Activated CD4-positive, alpha-beta memory T cell treated with anti-CD3 and anti-CD28 coated beads for 36 hours (primary cell): ENCODE measurements at regions not wholly inside any gene's neighbourhood (a gene's known extent, or its start where the extent isn't known, plus 50 kb on each side); places are given as distances from the start of the nearest gene placed in this dataset.

Experiments
- CTCF ChIA-PET: fragments of 350-600 bp; sonication (Branson Sonifier 250); formaldehyde crosslinking; loops from one replicate; lab custom pipeline; 2021; ENCODE audit warnings: antibody characterized with exemption, inconsistent platforms; lab: Charles Lee
- POLR2A ChIA-PET: fragments of 350-600 bp; sonication (Branson Sonifier 250); formaldehyde crosslinking; loops from one replicate; lab custom pipeline; 2021; ENCODE audit warnings: antibody characterized with exemption; lab: Charles Lee
- DNase-seq: peaks from one replicate; pipeline ENCODE4 v3.0.0-alpha.2; 2020
- H3K27ac Mint-ChIP-seq: one replicate; pipeline ENCODE4 v1.8.0; 2021; ENCODE audit warnings: mixed read lengths
- H3K27me3 Mint-ChIP-seq: one replicate; pipeline ENCODE4 v1.8.0; 2021; ENCODE audit warnings: mixed read lengths
- H3K36me3 Mint-ChIP-seq: one replicate; pipeline ENCODE4 v1.8.0; 2021; ENCODE audit warnings: mixed read lengths
- H3K4me1 Mint-ChIP-seq: one replicate; pipeline ENCODE4 v1.8.0; 2021; ENCODE audit warnings: low read depth, mixed read lengths
- H3K4me3 Mint-ChIP-seq: one replicate; pipeline ENCODE4 v1.8.0; 2021; ENCODE audit warnings: mild to moderate bottlenecking, mixed read lengths
- H3K9me3 Mint-ChIP-seq: one replicate; pipeline ENCODE4 v1.8.0; 2021; ENCODE audit warnings: mixed read lengths
- intact Hi-C: fragments of 100-400 bp; cut with micrococcal nuclease; formaldehyde crosslinking; loops from one replicate; pipeline ENCODE4 v1.15.1; 2023

- Mint-ChIP-seq H3K36me3 (no peaks in the 10 kb centered on the region), H3K9me3 (no peaks in the 10 kb centered on the region), H3K4me3 (no peak overlapping the region), H3K27me3 (no peaks in the 10 kb centered on the region), H3K4me1 (peaks cover 4% of the 10 kb centered on the region), H3K27ac (no peak overlapping the region)
- ChIA-PET CTCF (no interaction called here), POLR2A (no interaction called here)
- no peak for DNase-seq
- intact Hi-C loops = no loop called here
Observed at GRCh38 chrX:40147971-40148370, 50.2 kb upstream of the BCOR start.
